SK-N-SH (cell line): ENCODE measurements at regions not wholly inside any gene's neighbourhood (a gene's known extent, or its start where the extent isn't known, plus 50 kb on each side); places are given as distances from the start of the nearest gene placed in this dataset.
A peak's percentile ranks its signal among the peaks of the same experiment; 100 is the strongest.

ENCODE experiments used
- CTCF ChIA-PET: fragments of 300-600, 350-600 bp; formaldehyde crosslinking; extraction: SDS; loops from one replicate; lab custom pipeline; 2021; lab: Yijun Ruan, JAX
- POLR2A ChIA-PET: fragments of 350-600 bp; sonication (Branson Sonifier 250); formaldehyde crosslinking; extraction: SDS; loops from one replicate; lab custom pipeline; 2020; ENCODE audit warnings: antibody characterized with exemption, inconsistent platforms; lab: Yijun Ruan, JAX
- DNase-seq: peaks from one replicate; pipeline ENCODE4 v3.0.0; 2012
- H2AFZ ChIP-seq: fragments of 200-600 bp; sonication (generic); 2 replicates; pipeline ENCODE4 v1.8.1; 2016; ENCODE audit warnings: antibody characterized with exemption, mild to moderate bottlenecking, low read depth
- H3F3A ChIP-seq: fragments of 200-600 bp; sonication (generic); replicated peaks from 2 replicates; pipeline ENCODE3; 2016; ENCODE audit warnings: antibody characterized with exemption, mild to moderate bottlenecking; ENCODE audit not compliant: insufficient read depth
- H3K27ac ChIP-seq, 2 experiments: fragments of 200-500 bp in 1 of 2; fragments of 200-600 bp in 1 of 2; sonication (Bioruptor generic) in 1 of 2; sonication (generic), shearing (Covaris generic) in 1 of 2; 2 replicates each; pipeline versions ENCODE4 v1.5.1 to v1.6.1; 2014 to 2016; ENCODE audit warnings: low read depth in 2 of 2, inconsistent platforms in 1 of 2, low read length in 1 of 2, mild to moderate bottlenecking in 1 of 2, mixed read lengths in 1 of 2
- H3K27me3 ChIP-seq: fragments of 200-600 bp; sonication (generic), shearing (Covaris generic); 2 replicates; pipeline ENCODE4 v1.6.1; 2016; ENCODE audit warnings: mixed run types; ENCODE audit not compliant: insufficient read depth
- H3K36me3 ChIP-seq, 2 experiments: fragments of 200-500 bp in 1 of 2; fragments of 200-600 bp in 1 of 2; sonication (Bioruptor generic) in 1 of 2; sonication (generic) in 1 of 2; replicated peaks in 1 of 2; 2 replicates each; pipeline versions ENCODE3 to v1.5.1; 2014 to 2016; ENCODE audit warnings: low read length in 1 of 2, mild to moderate bottlenecking in 1 of 2; ENCODE audit not compliant: insufficient read depth in 2 of 2, control insufficient read depth in 1 of 2
- H3K4me1 ChIP-seq, 2 experiments: fragments of 200-500 bp in 1 of 2; fragments of 200-600 bp in 1 of 2; sonication (Bioruptor generic) in 1 of 2; sonication (generic), shearing (Covaris generic) in 1 of 2; 2 replicates each; pipeline versions ENCODE4 v1.5.1 to v1.6.1; 2014 to 2016; ENCODE audit warnings: low read depth in 1 of 2, low read length in 1 of 2, mixed run types in 1 of 2; ENCODE audit not compliant: insufficient read depth in 2 of 2, control insufficient read depth in 1 of 2
- H3K4me2 ChIP-seq: fragments of 200-600 bp; sonication (generic), shearing (Covaris generic); 2 replicates; pipeline ENCODE4 v1.6.1; 2017; ENCODE audit warnings: mixed run types
- H3K4me3 ChIP-seq, 2 experiments: fragments of 200-500 bp in 1 of 2; fragments of 200-600 bp in 1 of 2; sonication (Bioruptor generic) in 1 of 2; sonication (generic), shearing (Covaris generic) in 1 of 2; 2 replicates each; pipeline versions ENCODE4 v1.5.1 to v1.8.1; 2014 to 2016; ENCODE audit warnings: low read depth in 2 of 2, inconsistent platforms in 1 of 2, low read length in 1 of 2, mild to moderate bottlenecking in 1 of 2, mixed read lengths in 1 of 2, moderate library complexity in 1 of 2
- H3K79me2 ChIP-seq: fragments of 200-600 bp; sonication (generic); 2 replicates; pipeline ENCODE4 v1.8.1; 2017; ENCODE audit warnings: mild to moderate bottlenecking; ENCODE audit not compliant: insufficient read depth
- H3K9ac ChIP-seq: fragments of 200-600 bp; sonication (generic); 2 replicates; pipeline ENCODE4 v1.6.1; 2017; ENCODE audit warnings: mixed run types
- H3K9me2 ChIP-seq: fragments of 200-600 bp; sonication (generic); 2 replicates; pipeline ENCODE4 v1.6.1; 2017; ENCODE audit warnings: mixed run types
- H3K9me3 ChIP-seq: fragments of 200-600 bp; sonication (generic); 2 replicates; pipeline ENCODE4 v1.6.1; 2017; ENCODE audit warnings: mixed run types, mild to moderate bottlenecking, moderate library complexity
- H4K20me1 ChIP-seq: fragments of 200-600 bp; sonication (generic); 2 replicates; pipeline ENCODE4 v1.6.1; 2017; ENCODE audit warnings: mild to moderate bottlenecking, mixed run types; ENCODE audit not compliant: insufficient read depth
- FOXM1 ChIP-seq: IDR thresholded peaks from 2 replicates; pipeline ENCODE4 v1.4.0; 2012; ENCODE audit warnings: low read depth, mild to moderate bottlenecking
- GATA2 ChIP-seq: sonication (generic); formaldehyde crosslinking; IDR thresholded peaks from 2 replicates; pipeline ENCODE4 v1.5.0; 2020; ENCODE audit warnings: mild to moderate bottlenecking, missing genetic modification reagents
- JUND ChIP-seq: IDR thresholded peaks from 2 replicates; pipeline ENCODE4 v1.4.0; 2012
- MXI1 ChIP-seq: IDR thresholded peaks from 2 replicates; pipeline ENCODE4 v1.6.1; 2012; ENCODE audit warnings: mild to moderate bottlenecking, low read depth, low read length, improper control_type of control experiment
- NRF1 ChIP-seq: IDR thresholded peaks from 2 replicates; pipeline ENCODE4 v1.6.1; 2012; ENCODE audit warnings: low read depth, mild to moderate bottlenecking, low read length
- PBX3 ChIP-seq: IDR thresholded peaks from 2 replicates; pipeline ENCODE4; 2012
- POLR2AphosphoS5 ChIP-seq: IDR thresholded peaks from 2 replicates; pipeline ENCODE4 v1.6.1; 2012; ENCODE audit warnings: low read depth, low read length
- RAD21 ChIP-seq: IDR thresholded peaks from 2 replicates; pipeline ENCODE4 v1.6.1; 2012; ENCODE audit warnings: mild to moderate bottlenecking, low read length
- REST ChIP-seq: IDR thresholded peaks from 2 replicates; pipeline ENCODE4 v1.6.1; 2012; ENCODE audit warnings: mild to moderate bottlenecking, low read depth, low read length, moderate library complexity
- RXRA ChIP-seq: IDR thresholded peaks from 2 replicates; pipeline ENCODE4 v1.4.0; 2012; ENCODE audit warnings: low read depth, mild to moderate bottlenecking, borderline replicate concordance
- SIN3A ChIP-seq: IDR thresholded peaks from 2 replicates; pipeline ENCODE4 v1.6.1; 2012; ENCODE audit warnings: low read depth, mild to moderate bottlenecking, low read length, moderate library complexity, borderline replicate concordance
- USF1 ChIP-seq: IDR thresholded peaks from 2 replicates; pipeline ENCODE4 v1.4.0; 2012; ENCODE audit warnings: low read depth, borderline replicate concordance
- WGBS: methylation state at CpG from one replicate; pipeline ENCODE4 v1.1.6; 2017; ENCODE audit warnings: low lambda C conversion rate; 5-methylcytosine and 5-hydroxymethylcytosine counted together
- TF ChIP-seq, protein P1 (sequence below): fragments of 200-600 bp; sonication (generic); IDR thresholded peaks from 2 replicates; pipeline ENCODE4 v1.6.1; 2017; ENCODE audit warnings: antibody characterized with exemption, mild to moderate bottlenecking, moderate library complexity

- DNase-seq = no peak
- TF ChIP-seq, protein P1, sequence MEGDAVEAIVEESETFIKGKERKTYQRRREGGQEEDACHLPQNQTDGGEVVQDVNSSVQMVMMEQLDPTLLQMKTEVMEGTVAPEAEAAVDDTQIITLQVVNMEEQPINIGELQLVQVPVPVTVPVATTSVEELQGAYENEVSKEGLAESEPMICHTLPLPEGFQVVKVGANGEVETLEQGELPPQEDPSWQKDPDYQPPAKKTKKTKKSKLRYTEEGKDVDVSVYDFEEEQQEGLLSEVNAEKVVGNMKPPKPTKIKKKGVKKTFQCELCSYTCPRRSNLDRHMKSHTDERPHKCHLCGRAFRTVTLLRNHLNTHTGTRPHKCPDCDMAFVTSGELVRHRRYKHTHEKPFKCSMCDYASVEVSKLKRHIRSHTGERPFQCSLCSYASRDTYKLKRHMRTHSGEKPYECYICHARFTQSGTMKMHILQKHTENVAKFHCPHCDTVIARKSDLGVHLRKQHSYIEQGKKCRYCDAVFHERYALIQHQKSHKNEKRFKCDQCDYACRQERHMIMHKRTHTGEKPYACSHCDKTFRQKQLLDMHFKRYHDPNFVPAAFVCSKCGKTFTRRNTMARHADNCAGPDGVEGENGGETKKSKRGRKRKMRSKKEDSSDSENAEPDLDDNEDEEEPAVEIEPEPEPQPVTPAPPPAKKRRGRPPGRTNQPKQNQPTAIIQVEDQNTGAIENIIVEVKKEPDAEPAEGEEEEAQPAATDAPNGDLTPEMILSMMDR = no peak
- TF ChIP-seq MXI1 (no peak), GATA2 (no peak)
- Histone ChIP-seq H2AFZ (no peak overlapping the region), H3K27me3 (no peaks in the 10 kb centered on the region), H3K9me2 (no peaks in the 10 kb centered on the region), H3K36me3 (no peaks in the 10 kb centered on the region), H3K9me3 (no peaks in the 10 kb centered on the region), H3F3A (no peaks in the 10 kb centered on the region), H4K20me1 (no peaks in the 10 kb centered on the region), H3K4me1 (peaks cover 0 to 8% of the 10 kb centered on the region in 2 experiments; a peak in 1 of 4 replicates), H3K27ac (no peak overlapping the region), H3K4me3 (no peak overlapping the region), H3K9ac (no peak overlapping the region), H3K4me2 (no peak overlapping the region), H3K79me2 (no peaks in the 10 kb centered on the region)
- 35% methylated on average over 6 of the region's 11 CpGs for WGBS
- ChIA-PET CTCF (no interaction called here), POLR2A (no interaction called here)
These were observed 78.7 kb upstream of the AFDN start for GRCh38 chr6:167748046-167748445.

DNA sequence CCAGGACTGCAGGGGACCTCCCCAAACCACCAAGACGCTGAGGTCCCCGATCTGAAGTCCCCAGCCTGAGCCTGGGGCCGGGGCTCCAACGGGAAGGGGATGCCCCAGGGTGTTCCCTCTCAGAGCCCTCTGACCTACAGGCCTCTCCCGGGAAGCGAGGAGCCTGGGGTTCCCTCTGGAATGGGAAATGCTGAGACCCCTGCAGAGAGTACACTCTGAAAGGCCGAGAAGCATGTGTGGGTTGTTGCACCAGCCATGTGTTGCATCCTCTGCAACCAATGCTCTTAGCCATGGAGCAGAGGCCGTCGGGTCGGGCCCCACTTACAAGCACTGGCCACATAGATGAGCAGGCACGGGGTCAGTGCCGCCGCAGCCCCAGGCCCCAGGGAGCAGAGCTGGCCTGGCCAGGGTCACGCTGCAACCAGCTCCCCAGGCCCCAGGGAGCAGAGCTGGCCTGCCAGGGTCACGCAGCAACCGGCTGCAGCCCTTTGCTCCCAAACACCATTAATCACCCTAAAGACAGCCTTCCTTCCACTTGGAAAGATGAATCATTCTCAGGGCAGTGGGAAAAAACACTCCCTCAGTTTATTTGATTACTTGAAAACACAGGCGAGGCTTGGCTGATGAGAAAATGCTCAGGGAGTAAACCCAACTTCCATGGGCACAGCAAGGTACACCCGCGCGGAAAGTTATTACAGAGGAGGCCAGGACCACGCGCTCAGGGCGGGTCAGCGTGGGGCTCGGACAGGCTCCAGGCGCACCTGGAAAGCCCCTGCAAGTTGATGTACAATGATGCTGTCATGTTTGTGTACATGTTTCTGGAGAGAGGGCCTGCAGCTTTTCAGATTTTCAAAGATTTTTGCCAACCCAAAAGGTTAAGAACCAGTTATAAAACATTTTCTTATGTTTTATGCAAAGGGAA lies 78.0 kb upstream of the AFDN start:
- 57% methylated on average over 19 of the region's 26 CpGs for WGBS
- Histone ChIP-seq H3K9me2 (no peaks in the 10 kb centered on the region), H3K9me3 (no peaks in the 10 kb centered on the region), H3K27ac (no peak overlapping the region), H3K36me3 (no peaks in the 10 kb centered on the region), H3K4me1 (peaks cover 0 to 8% of the 10 kb centered on the region in 2 experiments; a peak in 1 of 4 replicates), H3K4me2 (no peak overlapping the region), H2AFZ (no peak overlapping the region), H3K4me3 (no peak overlapping the region), H3K79me2 (no peaks in the 10 kb centered on the region), H3K9ac (no peak overlapping the region), H3F3A (no peaks in the 10 kb centered on the region), H3K27me3 (no peaks in the 10 kb centered on the region), H4K20me1 (no peaks in the 10 kb centered on the region)
- TF ChIP-seq POLR2AphosphoS5 (no peak), FOXM1 (no peak), SIN3A (no peak), RAD21 (no peak), RXRA (no peak)
- ChIA-PET POLR2A (no interaction called here), CTCF (no interaction called here)
- peak; percentile 57 for DNase-seq

- H3K9ac ChIP-seq = no peak overlapping the region
- TF ChIP-seq USF1 = no peak
- TF ChIP-seq REST = no peak
- no peak for TF ChIP-seq NRF1
- TF ChIP-seq JUND = no peak
- TF ChIP-seq PBX3 = no peak
- TF ChIP-seq, all 33 proteins: peak for 0
- H3F3A ChIP-seq = no peaks in the 10 kb centered on the region
- H3K27me3 ChIP-seq = no peaks in the 10 kb centered on the region
- H3K4me2 ChIP-seq = no peak overlapping the region
- no peak for DNase-seq
- 23% methylated on average over 1 of the region's 4 CpGs for WGBS
- ChIA-PET POLR2A (no interaction called here), CTCF (no interaction called here)
- no peak overlapping the region for H2AFZ ChIP-seq
- no peaks in the 10 kb centered on the region for H3K79me2 ChIP-seq
- peaks cover 0 to 13% of the 10 kb centered on the region in 2 experiments; a peak in 1 of 4 replicates for H3K4me1 ChIP-seq
- no peaks in the 10 kb centered on the region for H3K9me2 ChIP-seq
- no peak overlapping the region for H3K27ac ChIP-seq
- H3K36me3 ChIP-seq = no peaks in the 10 kb centered on the region
- no peaks in the 10 kb centered on the region for H4K20me1 ChIP-seq
- no peaks in the 10 kb centered on the region for H3K9me3 ChIP-seq
- no peak overlapping the region for H3K4me3 ChIP-seq
These were observed 75.8 kb upstream of the AFDN start for GRCh38 chr6:167750956-167751358.
